Fibroblast of lung (primary cell): ENCODE measurements at regions not wholly inside any gene's neighbourhood (a gene's known extent, or its start where the extent isn't known, plus 50 kb on each side); places are given as distances from the start of the nearest gene placed in this dataset.

ENCODE experiments used
- EZH2 ChIP-seq: IDR thresholded peaks from 2 replicates; pipeline ENCODE4 v1.5.1; 2012; ENCODE audit warnings: low read length, control low read depth, mild to moderate bottlenecking; ENCODE audit errors: missing control alignments
- TF ChIP-seq, protein P1 (sequence below), 2 donors: IDR thresholded peaks in 1 of 2; conservative IDR thresholded peaks in 1 of 2; 1 replicate in 1 of 2; 2 replicates in 1 of 2; pipeline ENCODE4 v1.5.1; 2011 to 2012; ENCODE audit warnings: low read length in 2 of 2, control low read depth in 1 of 2, inconsistent platforms in 1 of 2, low read depth in 1 of 2, mild to moderate bottlenecking in 1 of 2

DNA sequence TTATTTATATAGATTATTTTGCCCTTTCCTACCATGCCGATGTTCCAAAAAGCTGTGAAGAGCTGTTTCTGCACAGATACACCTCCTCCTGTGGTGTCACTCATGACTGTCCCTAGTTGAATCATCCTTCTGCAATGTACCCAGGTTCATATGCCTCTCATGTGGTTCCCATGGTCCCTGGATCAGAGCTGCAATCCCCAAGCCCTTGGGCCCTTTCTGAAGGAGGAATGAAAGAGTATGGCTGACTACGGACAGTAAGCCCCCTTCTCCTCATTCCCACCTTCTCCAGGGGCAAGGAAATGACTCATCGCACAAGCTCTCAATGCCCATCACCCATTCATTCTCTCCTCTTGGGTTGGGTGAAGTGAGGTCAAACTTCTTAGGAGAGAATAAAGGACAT is 63.9 kb upstream of the ACVR1 start:
- TF ChIP-seq, protein P1, sequence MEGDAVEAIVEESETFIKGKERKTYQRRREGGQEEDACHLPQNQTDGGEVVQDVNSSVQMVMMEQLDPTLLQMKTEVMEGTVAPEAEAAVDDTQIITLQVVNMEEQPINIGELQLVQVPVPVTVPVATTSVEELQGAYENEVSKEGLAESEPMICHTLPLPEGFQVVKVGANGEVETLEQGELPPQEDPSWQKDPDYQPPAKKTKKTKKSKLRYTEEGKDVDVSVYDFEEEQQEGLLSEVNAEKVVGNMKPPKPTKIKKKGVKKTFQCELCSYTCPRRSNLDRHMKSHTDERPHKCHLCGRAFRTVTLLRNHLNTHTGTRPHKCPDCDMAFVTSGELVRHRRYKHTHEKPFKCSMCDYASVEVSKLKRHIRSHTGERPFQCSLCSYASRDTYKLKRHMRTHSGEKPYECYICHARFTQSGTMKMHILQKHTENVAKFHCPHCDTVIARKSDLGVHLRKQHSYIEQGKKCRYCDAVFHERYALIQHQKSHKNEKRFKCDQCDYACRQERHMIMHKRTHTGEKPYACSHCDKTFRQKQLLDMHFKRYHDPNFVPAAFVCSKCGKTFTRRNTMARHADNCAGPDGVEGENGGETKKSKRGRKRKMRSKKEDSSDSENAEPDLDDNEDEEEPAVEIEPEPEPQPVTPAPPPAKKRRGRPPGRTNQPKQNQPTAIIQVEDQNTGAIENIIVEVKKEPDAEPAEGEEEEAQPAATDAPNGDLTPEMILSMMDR (conservative IDR thresholded peaks at IDR 0.05 in 1 of 2, IDR thresholded peaks at IDR 0.05 in 1 of 2; ENCODE audit: low read depth in 1 of 2, low read length in 2 of 2) = no peak
- TF ChIP-seq EZH2 = no peak
